Adrenal gland (tissue), 5 donors: ENCODE measurements at regions not wholly inside any gene's neighbourhood (a gene's known extent, or its start where the extent isn't known, plus 50 kb on each side); places are given as distances from the start of the nearest gene placed in this dataset.
"Not testable (repeated sequence)": the region's sequence is repeated elsewhere in the genome, so short reads cannot be mapped to it uniquely, and the experiment has no call there.

Experiments used
- POLR2A ChIP-seq, 2 donors: fragments of 450-650 bp; IDR thresholded peaks; one replicate each; pipeline ENCODE4 v1.6.1; 2017; ENCODE audit warnings: antibody characterized with exemption in 2 of 2, mild to moderate bottlenecking in 2 of 2, moderate library complexity in 1 of 2
- TF ChIP-seq, protein P1 (sequence below), 6 experiments: fragments of 450-650 bp in 4 of 6; fragments of 200-600 bp in 2 of 6; sonication (generic) in 1 of 6; IDR thresholded peaks; 1 replicate in 5 of 6; 2 replicates in 1 of 6; pipeline versions ENCODE4 v1.5.1 to v1.8.0; 2016 to 2021; ENCODE audit warnings: antibody characterized with exemption in 6 of 6, mild to moderate bottlenecking in 2 of 6, moderate library complexity in 1 of 6
- donor health status: DM: no; HTN: no; CAD: no.

- TF ChIP-seq, protein P1, sequence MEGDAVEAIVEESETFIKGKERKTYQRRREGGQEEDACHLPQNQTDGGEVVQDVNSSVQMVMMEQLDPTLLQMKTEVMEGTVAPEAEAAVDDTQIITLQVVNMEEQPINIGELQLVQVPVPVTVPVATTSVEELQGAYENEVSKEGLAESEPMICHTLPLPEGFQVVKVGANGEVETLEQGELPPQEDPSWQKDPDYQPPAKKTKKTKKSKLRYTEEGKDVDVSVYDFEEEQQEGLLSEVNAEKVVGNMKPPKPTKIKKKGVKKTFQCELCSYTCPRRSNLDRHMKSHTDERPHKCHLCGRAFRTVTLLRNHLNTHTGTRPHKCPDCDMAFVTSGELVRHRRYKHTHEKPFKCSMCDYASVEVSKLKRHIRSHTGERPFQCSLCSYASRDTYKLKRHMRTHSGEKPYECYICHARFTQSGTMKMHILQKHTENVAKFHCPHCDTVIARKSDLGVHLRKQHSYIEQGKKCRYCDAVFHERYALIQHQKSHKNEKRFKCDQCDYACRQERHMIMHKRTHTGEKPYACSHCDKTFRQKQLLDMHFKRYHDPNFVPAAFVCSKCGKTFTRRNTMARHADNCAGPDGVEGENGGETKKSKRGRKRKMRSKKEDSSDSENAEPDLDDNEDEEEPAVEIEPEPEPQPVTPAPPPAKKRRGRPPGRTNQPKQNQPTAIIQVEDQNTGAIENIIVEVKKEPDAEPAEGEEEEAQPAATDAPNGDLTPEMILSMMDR (IDR thresholded peaks at IDR 0.05), result not testable (repeated sequence)
- not testable (repeated sequence) for TF ChIP-seq POLR2A (IDR thresholded peaks at IDR 0.05)
Observed at GRCh38 chr2:111278133-111278532, 157.4 kb downstream of the BCL2L11 start.
